Testis (tissue), 2 donors: ENCODE measurements at regions not wholly inside any gene's neighbourhood (a gene's known extent, or its start where the extent isn't known, plus 50 kb on each side); places are given as distances from the start of the nearest gene placed in this dataset.

ENCODE experiments used
- DNase-seq: peaks from one replicate; pipeline ENCODE4 v3.0.0-alpha.2; 2019
- H3K27ac ChIP-seq, 2 donors: fragments of 200-600 bp; sonication (generic); one replicate each; pipeline ENCODE4 v1.5.1; 2019
- H3K27me3 ChIP-seq: fragments of 200-600 bp; sonication (generic); one replicate; pipeline ENCODE4 v1.5.1; 2019
- H3K36me3 ChIP-seq: fragments of 200-600 bp; sonication (generic); one replicate; pipeline ENCODE4 v1.5.1; 2017; ENCODE audit warnings: low read depth; ENCODE audit errors: missing control alignments
- H3K4me1 ChIP-seq: fragments of 200-600 bp; sonication (generic); one replicate; pipeline ENCODE4 v1.5.1; 2019
- H3K4me3 ChIP-seq, 2 donors: fragments of 200-600 bp; sonication (generic); one replicate each; pipeline ENCODE4 v1.5.1; 2017 to 2019
- H3K9me3 ChIP-seq: fragments of 200-600 bp; sonication (generic); one replicate; pipeline ENCODE4 v1.5.1; 2017
- CTCF ChIP-seq, 3 experiments: fragments of 450-650 bp in 2 of 3; fragments of 200-600 bp in 1 of 3; sonication (generic) in 1 of 3; IDR thresholded peaks; one replicate each; pipeline ENCODE4 v1.5.1; 2016 to 2019; ENCODE audit warnings: antibody characterized with exemption in 3 of 3, mild to moderate bottlenecking in 2 of 3, moderate library complexity in 1 of 3
- POLR2A ChIP-seq: fragments of 450-650 bp; IDR thresholded peaks from one replicate; pipeline ENCODE4 v1.6.1; 2017; ENCODE audit warnings: antibody characterized with exemption, mild to moderate bottlenecking, moderate library complexity
- WGBS, 2 donors: methylation state at CpG; one replicate each; pipeline ENCODE4 v1.1.5; 2018; 5-methylcytosine and 5-hydroxymethylcytosine counted together
- intact Hi-C: fragments of 100-400 bp; cut with DNase I; formaldehyde crosslinking; loops from one replicate; pipeline ENCODE4 v1.15.1; 2023; ENCODE audit warnings: low total_unique reads

- peak overlapping the region; percentile 35 to 64 for H3K27ac ChIP-seq
- TF ChIP-seq POLR2A = no peak
- H3K27me3 ChIP-seq = no peaks in the 10 kb centered on the region
- H3K9me3 ChIP-seq = no peaks in the 10 kb centered on the region
- peaks cover 21% of the 10 kb centered on the region for H3K4me1 ChIP-seq
- WGBS, 2 donors = 46 to 48% methylated on average over 2 of the region's 2 CpGs
- intact Hi-C loops = no loop called here
- DNase-seq = no peak
- H3K36me3 ChIP-seq = no peaks in the 10 kb centered on the region
- no peak overlapping the region for H3K4me3 ChIP-seq
Measured at GRCh38 chr6:132063738-132064137, 112.6 kb upstream of the CCN2 start.

DNA sequence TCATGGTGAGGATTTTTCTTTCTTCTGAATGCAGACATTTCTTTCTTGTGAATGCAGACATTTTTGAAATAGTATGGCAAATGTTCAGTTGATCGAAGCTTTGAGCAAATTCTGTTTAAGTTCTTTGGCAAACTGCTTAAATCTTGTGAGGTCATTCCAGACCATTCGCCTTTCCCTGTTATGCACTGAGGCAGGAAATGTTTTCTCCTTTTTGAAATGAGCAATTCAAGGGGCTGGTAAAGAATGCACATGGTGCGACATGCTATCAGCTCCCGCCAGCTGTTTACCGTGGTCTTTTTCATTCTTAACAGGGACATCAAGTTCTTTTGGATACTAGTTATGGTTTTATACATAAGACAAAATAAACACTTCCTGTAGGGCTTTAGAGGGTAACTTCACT, 112.0 kb upstream of the CCN2 start:
- Histone ChIP-seq H3K27me3 (no peaks in the 10 kb centered on the region), H3K36me3 (no peaks in the 10 kb centered on the region), H3K4me1 (peaks cover 21% of the 10 kb centered on the region), H3K27ac (peak overlapping the region; percentile 35 to 64), H3K4me3 (no peak overlapping the region), H3K9me3 (no peaks in the 10 kb centered on the region)
- WGBS, 2 donors = 43 to 60% methylated on average over 5 of the region's 5 CpGs
- intact Hi-C loops = no loop called here
- TF ChIP-seq CTCF (IDR thresholded peaks at IDR 0.05) (no peak), POLR2A (no peak)
- no peak for DNase-seq

GRCh38 chr6:132062626-132063025, 111.5 kb upstream of the CCN2 start:
- Histone ChIP-seq H3K36me3 (no peaks in the 10 kb centered on the region), H3K9me3 (no peaks in the 10 kb centered on the region), H3K4me1 (peaks cover 21% of the 10 kb centered on the region), H3K27me3 (no peaks in the 10 kb centered on the region), H3K4me3 (no peak overlapping the region), H3K27ac (peak overlapping the region in 1 of 2 donors; percentile 64)
- DNase-seq = no peak
- 81 to 95% methylated on average over 3 of the region's 3 CpGs for WGBS, 2 donors
- intact Hi-C loops = no loop called here
- TF ChIP-seq CTCF (IDR thresholded peaks at IDR 0.05) (no peak), POLR2A (no peak)

DNA sequence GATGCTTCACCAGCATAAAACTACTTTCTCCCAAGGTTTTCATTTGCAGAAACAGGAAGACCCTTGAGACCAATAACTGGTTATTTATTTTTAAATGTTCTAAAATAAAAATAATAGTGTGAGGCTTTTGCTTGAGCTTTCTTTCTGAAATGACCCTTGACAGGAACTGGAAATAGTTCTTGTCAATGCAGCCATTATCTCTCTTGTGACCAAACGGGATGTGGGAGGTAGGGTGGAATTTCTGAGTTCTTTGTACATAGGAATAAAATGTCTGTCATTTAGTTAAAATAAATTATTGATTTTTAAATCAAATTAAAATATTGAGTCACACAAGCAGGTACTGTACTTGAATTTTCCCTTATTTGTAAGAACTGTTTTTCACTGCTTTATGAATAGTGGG, 110.2 kb upstream of the CCN2 start:
- Histone ChIP-seq H3K36me3 (no peaks in the 10 kb centered on the region), H3K4me1 (peaks cover 21% of the 10 kb centered on the region), H3K27me3 (no peaks in the 10 kb centered on the region), H3K4me3 (no peak overlapping the region), H3K9me3 (no peaks in the 10 kb centered on the region), H3K27ac (peak overlapping the region in 1 of 2 donors; percentile 20)
- TF ChIP-seq POLR2A (no peak), CTCF (IDR thresholded peaks at IDR 0.05) (no peak)
- intact Hi-C loops = no loop called here
- 37 to 39% methylated on average over 1 of the region's 1 CpG for WGBS, 2 donors
- DNase-seq = no peak

DNA sequence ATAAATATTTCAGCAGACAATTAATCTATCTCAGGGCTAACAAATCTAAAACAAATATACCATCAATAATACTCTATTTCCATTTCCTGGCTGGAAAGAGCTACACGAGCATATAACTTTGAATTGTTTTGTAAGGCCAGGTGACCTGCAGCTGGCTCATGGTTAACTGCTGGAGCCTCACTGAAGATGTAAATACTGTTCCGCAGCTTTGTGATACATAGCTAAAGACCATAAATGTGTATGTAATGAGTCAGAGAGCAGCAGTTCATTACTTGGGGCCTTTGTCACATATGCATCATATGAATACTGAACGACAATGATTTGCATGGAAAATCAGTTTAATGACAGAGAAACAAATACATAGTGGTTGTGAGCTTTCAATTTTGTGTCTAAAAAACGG, 109.4 kb upstream of the CCN2 start:
- no peaks in the 10 kb centered on the region for H3K36me3 ChIP-seq
- peaks cover 21% of the 10 kb centered on the region for H3K4me1 ChIP-seq
- no peak overlapping the region for H3K4me3 ChIP-seq
- WGBS, 2 donors = 75 to 90% methylated on average over 4 of the region's 4 CpGs
- no peaks in the 10 kb centered on the region for H3K9me3 ChIP-seq
- no peaks in the 10 kb centered on the region for H3K27me3 ChIP-seq
- H3K27ac ChIP-seq = no peak overlapping the region
- DNase-seq = no peak
- intact Hi-C loops = no loop called here
- TF ChIP-seq CTCF (IDR thresholded peaks at IDR 0.05) = no peak
- TF ChIP-seq POLR2A = no peak
